Islet precursor cell (in vitro differentiated cells): ENCODE measurements at regions not wholly inside any gene's neighbourhood (a gene's known extent, or its start where the extent isn't known, plus 50 kb on each side); places are given as distances from the start of the nearest gene placed in this dataset.
"Not testable (repeated sequence)": the region's sequence is repeated elsewhere in the genome, so short reads cannot be mapped to it uniquely, and the experiment has no call there.

ENCODE experiments used
- DNase-seq: peaks from one replicate; pipeline ENCODE4 v3.0.0-alpha.2; 2018

DNA sequence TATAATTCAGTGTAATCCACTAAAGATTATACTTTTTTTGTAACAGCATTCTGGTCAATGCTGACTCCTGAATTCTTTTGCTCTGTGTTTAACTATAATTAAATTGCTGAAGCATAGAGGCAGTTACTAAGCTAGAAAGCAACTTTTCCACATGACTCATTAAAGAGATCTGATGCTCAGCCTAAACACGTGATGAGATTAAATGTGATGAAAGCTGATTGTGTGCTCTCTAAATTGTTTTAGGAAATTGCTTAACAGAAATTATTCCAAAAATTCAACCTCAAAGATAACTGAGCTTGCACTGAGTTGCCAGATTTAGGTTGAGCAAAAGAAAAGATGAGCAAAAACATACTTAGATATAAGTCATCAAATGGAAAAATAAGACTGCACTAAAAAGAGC, 1033.6 kb downstream of the FAM181B start:
- DNase-seq, result no peak

DNA sequence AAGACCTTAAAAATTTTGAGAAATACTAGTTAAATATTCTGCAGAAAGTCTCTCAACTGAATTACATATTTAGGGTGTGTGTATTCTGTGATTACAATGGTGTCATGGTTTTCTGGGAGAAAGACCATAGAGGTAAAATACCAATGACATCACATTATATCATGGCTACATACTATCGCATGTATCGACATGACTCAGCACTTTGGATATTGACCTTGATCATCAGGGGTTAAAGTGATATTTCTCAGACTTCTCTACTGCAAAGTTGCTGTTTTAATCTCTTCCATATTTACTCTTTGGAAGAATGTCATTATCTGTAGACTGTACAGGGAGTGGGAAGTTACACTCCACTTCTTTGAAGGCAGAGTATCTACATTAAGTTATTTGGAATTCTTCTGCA, 1046.6 kb downstream of the FAM181B start:
- no peak for DNase-seq

DNA sequence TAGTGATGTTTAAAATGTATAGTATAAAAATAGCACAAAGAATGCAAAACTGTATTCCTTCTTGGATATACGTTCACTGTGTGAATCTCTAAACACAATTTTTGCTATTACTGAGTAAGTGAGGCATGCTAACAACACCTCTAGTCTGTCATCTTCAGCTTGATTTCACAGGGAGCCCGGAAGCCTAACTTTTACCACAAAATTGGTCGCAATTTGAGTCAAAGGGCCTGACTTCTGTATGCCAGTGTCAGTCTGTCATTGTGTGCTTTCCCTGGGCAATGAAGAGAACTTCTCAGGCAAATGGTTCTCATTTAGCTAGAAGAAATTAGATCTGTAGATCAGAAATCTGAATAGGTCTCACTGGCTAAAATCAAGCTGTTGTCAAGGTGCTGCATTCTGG, 1059.5 kb downstream of the FAM181B start:
- DNase-seq, result no peak

DNA sequence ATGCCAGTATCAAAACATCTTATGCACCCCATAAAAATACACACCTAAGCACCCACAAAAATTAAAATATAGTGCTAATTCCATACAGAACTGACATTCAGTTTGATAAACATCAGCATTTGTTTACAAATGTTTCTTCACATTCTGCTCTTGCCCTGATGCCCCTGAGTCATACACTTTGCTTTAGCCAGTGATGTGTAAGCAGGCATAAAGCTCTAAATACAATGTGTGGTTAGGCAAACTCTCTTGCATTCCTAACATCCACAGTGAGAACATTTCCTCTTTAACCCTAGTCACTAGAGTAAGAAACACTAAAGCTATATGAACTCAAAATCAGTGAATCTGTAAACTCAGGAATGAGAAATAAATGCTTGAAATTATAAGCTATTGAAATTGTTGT, 1060.7 kb downstream of the FAM181B start:
- no peak for DNase-seq

DNA sequence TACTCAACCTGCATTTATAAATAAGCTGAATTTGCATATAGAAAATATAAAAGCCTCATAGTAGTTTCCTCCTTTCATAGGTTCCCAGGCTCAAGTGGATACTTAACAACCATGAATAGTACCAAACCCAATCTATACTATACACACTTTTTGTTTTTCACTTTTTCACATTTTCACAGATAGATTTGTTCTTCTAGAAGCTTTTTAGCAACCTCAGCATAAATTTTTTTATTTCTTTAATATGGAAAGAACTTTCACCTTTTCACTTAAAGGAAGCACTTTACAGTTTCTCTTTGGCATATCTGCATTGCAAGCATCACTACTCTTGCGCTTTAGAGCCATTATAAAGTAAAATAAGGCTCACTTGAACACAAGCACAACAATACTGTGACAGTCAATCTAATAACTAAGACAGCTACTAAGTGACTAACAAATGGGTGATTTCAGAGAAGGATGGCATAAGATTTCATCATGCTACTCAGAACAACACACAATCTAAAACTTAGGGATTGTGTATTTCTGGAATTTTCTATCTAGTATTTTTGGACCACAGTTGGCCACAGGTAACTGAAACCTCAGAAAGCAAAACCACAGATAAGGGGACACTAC, 1063.6 kb downstream of the FAM181B start:
- no peak for DNase-seq

DNA sequence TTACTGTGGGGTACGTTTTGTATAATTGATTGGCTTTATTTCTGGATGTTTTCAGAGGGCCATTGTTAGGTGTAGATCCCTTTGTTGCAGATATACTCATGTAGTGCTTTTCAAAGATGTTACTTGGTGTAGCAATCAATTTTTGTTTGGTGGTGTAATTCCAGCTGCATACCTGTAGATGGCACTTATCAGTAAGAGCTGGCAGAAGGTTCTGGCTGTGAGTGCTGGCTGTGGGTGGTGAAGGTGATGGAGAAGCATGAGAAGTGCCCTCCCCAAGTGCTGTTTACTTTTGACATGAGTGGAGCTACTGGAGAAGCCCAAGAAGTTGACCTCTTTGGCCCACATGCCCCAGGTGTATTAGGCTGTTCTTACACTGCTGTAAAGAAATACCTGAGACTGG, 1074.9 kb downstream of the FAM181B start:
- DNase-seq, result peak; percentile 60

DNA sequence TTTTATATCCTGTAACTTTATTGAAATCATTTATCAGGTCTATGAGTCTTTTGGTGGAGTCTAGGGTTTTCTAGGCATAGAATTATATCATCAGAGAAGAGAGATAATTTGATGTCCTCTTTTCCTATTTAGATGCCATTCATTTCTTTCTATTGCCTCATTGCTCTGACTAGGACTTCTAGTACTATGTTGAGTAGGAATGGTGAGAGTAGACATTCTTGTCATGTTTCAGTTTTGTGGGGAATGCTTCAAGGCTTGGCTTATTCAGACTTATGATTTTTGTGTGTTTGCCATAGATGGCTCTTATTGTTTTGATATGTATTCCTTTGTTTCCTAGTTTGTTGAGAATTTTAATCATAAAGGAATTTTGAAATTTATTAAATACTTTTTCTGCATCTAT, 1078.3 kb downstream of the FAM181B start:
- no peak for DNase-seq

DNA sequence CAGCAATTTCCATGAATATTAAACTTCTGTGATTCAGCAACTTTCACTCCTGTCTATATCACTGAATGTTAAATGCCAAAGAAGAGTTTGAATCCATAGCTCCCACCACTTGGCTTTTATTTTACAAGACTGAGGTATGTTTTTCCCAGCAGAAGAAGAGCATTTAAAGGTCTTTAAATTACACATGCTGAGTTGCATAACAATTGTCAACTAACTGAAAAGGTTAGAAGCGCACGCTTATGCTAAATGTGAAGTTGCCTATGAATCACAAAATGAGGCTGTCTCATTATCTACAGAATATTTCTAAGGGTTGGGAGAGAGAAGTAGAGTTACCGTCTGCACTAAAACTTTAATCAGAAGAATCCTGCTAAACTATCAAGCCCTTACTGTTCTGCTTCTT, 1086.3 kb downstream of the FAM181B start:
- DNase-seq, result no peak

DNA sequence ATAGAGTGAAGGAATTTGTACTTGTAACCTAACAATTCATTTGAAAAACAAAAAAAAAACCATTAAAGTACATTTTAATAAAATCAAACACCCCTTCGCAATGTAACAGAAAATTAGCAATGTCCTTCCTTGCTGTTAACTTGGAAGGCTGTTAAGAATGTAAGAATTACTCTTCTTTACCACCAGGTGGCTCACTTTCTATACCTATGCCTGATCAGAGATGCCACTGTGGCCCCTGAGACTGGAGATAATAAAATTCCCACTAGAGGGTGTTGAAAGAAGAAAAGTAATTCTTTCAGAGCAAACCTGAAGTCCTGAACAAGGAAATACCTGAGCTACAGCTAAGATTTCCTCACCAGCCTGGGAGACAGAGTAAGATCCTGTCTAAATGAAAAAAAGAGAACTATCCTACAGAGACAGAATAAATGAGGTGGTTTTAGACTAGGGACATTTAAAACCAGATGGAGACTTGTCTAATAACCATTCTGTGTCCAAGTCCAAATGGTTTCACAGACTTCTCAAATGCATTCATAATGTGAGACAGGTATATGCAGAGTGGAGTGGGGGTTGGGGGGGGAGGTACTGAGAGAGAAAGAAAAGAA, 1089.3 kb downstream of the FAM181B start:
- DNase-seq, result peak; percentile 62

DNA sequence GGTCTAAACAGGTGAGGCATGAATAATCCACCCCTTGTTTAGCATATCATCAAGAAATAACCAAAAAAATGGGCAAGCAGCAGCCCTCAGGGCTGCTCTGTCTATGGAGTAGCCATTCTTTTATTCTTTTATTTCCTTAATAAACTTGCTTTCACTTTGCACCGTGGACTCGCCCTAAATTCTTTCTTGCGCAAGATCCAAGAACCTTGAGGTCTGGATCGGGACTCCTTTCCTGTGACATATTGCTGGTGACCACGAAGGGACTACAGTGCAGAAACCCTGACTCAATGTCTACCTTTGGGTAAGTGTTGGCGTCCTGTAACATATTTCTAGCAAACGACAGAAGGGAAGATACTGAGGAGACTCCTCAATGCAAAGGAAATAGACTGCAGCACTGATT, 1099.2 kb downstream of the FAM181B start:
- no peak for DNase-seq

DNA sequence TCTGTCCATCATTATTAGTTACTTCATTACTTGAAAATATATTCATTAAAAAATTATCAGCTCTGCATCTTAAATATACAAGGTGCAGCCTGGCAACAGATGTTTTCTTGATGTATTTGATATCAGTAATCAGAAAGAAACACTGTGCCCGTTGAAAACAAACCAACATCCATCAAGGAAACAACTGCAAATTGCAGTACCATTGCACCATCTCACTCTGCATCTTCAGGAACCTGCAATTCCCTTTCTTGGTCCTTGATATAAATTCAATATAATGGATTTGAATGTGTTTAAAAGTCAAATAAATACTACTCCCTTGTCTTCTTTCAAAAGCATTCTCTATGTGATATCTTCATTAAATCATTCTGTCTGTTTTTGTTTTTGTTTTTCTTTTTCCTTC, 1131.2 kb downstream of the FAM181B start:
- no peak for DNase-seq

DNA sequence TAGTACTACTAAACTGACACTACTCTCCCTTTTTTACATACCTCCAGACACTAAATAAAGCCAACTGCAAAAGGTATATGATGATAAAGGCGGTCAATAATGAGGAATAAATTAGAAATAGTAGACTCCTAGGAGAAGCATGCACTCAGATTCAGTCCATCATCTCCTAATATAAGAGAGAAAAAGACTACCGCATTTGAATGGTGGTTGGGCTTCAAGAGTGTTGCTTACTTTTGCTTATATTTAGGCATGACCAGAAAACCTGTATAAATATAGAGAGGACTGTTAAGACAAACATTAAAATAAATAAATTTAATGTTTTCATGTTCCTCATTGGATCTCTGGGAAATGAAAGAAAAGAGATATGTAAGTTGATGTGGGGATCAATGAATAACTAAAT, 1137.0 kb downstream of the FAM181B start:
- no peak for DNase-seq

DNA sequence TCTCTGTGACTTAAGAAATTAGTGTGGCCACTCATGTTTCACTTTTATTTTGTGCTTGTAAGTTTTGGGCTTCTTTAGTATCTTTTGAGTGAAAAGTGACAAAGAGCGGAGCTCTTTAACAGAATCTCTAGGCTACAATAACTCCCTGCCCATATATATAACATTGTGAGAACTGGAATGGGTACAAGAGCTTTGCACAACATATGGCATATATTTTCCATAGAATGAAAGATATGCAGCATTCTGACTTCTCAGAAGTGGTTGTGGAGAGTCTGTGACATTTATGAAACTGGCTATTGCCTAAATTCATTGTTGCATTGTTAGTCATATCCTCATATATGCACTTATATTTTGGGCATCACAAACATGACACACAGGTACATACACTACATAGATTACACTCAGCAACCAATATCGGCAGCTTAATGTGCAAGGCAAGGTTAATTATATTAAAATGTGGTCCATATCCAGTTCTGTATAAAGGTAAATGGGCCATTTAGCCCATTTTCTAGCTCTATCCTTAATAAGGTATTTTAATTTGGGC, 1148.2 kb downstream of the FAM181B start:
- no peak for DNase-seq

DNA sequence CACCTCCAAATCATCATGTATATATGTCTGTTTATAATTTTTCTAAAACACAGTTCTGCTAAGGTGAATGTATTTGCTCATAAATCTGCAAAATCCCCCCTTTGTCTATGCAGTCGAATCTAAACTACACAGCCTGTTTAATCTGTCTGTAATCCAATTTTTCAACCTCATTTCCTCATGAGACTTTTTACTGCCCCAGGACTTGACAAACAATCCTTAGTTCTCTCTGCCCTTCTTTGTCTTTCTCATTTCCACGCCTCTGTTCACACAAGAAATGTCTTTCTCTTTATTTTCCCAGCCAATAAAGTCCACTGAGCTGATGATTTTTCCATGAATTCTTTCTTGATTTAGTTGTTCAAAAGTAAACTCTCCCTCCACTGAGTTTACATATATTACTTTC, 1154.3 kb downstream of the FAM181B start:
- no peak for DNase-seq

DNA sequence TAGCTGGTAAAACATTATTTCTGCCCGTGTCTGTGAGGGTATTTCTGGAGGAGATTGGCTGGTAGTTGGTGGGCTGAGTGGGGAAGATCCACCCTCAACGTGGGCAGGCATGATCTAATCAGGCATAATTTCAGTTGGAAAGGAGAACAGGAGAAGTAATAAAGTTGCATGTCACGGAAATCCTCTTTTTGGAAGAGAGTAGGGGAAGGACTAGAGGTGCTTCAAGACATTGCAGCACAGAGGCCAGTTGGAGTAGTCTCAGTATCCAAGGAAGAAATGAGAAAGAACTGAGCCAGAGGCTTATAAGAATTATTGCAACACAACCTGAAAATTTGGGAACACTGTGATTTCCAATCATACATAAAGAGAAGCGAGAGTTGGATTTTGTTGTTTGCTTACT, 1155.1 kb downstream of the FAM181B start:
- no peak for DNase-seq

DNA sequence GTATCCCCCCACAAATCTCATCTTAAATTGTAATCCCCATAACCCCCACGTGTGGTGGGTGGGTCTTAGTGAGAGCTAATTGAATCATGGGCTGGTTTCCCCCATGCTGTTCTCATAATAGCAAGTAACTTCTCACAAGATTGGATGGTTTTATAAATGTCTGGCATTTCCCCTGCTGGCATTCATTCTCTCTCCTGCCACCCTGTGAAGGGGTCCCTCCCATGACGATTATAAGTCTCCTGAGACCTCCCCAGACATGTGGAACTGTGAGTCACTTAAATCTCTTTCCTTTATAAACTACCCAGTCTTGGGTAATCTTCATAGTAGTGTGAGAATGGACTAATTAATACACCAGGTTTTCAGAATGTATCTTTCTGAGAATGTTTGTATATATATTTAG, 1159.4 kb downstream of the FAM181B start:
- no peak for DNase-seq

DNA sequence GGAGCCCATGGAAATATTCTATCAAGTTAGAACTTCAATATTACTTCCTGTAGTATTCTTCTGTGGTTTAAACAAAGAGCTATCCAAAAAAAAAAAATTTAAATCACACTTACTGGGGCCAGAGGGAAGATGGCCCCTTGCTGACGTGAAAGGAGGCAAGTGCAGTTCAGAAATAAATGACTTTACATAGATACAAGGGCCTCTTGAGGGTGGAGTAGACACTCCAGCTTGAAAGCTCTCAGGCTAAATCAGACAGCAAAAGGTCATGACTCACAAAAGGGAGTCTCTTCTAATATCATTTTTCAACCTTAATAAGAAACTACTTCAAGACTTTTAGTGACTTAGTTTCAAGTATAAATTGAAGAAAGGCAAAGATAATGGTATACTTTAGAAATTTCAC, 1160.3 kb downstream of the FAM181B start:
- DNase-seq, result no peak

DNA sequence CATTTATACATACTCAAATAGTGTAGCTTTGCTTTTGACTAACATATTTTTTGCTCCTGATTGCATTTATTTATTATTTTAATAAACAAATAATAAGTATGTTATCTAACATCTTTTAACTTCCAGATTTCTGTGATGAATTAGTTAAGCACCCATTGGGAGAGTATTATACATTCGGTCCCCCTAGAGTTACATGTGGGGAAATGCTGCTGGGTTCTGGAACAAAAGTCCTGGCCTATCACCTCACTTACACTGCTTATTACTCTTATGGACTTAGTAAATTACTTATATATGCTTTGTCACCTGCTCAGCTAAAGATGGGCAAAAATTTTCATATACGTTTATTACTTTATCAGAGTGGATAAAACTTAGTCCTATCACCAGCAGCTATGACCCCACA, 1163.0 kb downstream of the FAM181B start:
- no peak for DNase-seq

DNA sequence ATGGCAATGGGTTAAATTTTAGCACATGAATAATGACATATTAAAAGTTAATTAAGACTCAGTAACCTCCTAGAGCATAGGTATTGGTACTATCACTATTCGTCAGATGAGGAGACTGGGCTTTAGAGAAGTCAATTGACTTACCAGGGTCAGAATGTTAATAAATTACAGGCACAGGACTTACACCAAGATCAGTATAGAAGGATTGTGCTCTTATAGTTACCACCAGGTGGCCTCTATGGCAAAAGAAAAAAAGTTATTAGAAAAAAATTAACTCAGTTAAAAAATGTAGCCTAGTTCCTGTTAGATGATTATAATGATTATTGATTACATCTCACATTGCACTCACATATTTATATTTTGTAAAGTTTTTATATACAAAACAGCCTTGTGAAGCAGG, 1163.7 kb downstream of the FAM181B start:
- no peak for DNase-seq

DNA sequence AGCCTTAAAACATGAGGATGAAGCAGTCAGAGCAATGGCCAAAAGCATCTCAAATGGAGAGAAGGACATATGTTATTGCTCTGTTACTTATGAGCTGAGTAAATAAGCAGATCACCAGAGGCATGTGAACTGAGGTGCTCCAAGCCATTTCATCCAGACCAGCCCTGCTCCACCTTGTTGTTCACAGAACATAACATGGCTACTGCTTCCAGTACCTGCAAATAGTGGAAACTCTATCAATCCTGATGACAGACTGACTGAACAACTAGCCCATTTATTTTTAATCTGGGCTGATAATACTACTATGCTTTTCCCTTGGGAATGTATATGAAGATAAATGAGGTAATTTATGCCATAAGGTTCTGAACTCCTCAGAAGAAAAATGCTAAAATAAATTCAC, 1164.7 kb downstream of the FAM181B start:
- no peak for DNase-seq

DNA sequence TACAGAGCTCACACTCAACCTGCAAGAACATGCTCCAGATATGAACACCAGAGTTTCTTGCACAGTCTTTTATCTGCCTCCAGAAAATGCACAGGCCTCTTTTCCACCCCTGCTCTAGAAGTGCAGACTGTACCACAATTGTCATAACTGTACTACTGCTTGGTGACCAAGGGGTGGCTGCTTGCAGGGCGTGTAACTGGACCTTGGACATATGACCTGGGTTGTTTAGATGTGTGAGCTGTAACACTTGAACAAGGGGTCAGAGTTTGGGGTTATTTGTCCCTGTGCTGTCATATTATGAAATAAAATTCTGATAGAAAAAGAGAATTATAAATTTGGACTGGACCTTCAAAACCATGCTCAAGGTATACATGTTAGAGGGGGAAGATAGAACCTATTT, 1185.5 kb downstream of the FAM181B start:
- DNase-seq, result no peak

DNA sequence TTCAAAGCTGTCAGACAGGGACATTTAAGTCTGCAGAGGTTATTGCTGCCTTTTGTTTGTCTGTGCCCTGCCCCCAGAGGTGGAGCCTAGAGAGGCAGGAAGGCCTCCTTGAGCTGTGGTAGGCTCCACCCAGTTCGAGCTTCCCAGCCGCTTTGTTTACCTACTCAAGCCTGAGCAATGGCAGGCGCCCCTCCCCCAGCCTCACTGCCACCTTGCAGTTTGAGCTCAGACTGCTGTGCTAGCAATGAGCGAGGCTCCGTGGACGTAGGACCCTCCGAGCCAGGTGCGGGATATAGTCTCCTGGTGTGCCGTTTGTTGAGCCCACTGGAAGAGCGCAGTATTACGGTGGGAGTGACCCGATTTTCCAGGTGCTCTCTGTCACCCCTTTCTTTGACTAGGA, 1193.9 kb downstream of the FAM181B start:
- DNase-seq, result not testable (repeated sequence)

DNA sequence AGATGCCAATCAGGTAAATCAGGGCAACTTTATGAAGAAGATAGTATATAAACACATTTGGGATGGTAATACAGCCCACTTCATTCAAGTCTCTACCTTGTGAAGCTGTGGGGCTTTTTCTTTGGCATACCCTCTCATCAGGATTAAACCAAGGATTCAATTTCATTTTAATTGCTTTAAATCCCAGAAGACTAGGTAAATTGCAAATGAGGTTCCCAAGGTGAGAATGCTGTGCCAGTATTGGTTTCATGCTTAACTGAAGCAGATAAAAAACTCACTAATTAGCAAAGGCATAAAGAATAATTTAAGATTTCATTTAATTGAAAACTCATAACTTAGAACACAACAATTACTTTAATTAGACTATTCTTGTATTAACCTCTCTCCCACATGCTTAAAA, 1218.1 kb downstream of the FAM181B start:
- no peak for DNase-seq

DNA sequence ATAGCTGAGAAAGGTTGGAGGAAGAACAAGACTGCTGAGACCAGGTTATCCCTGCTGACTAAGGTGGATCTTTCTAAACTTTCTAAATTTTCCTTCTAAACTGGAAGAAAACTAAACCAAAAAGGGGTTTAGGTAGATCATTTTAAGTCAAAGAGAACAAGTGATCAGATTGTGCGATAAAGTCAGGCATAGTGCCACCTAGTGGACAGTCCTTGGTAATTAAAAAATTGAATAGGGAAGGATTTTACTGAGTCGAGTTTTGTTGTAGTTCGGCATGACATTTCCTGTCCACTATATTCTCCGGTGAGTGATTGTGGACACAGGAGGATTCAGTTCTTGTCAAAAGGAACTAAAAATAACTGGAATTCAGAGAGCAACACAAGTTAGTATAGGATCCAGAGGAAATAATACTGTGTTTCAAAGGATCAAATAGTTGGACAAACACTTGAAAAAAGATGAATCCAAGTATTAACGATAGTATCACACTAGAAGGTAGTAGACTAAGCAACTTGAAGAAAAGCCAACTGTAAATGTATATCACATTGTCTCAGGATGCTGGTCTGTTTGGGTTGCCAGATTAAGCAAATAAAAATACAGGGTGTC, 1236.4 kb downstream of the FAM181B start:
- DNase-seq, result no peak

DNA sequence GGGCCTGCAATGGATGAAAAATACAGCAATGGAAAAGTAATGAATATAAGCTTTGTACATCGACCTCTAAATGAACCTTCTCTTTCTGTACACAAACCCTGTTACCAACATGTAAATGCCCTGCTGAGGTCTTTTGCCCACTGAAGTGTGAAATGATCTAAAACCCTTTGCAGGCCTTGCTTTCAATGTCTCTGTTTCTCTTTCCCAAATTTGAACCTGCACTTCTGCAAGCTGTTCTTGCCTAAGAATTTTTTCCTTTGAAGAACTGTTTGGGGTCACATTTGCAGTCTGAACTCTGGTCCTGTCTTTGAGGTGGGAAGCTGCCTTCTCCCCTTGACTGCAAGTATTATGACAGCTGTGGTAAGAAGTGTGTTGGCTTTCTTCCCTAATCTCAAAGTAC, 1237.1 kb downstream of the FAM181B start:
- DNase-seq, result no peak
